Epithelial cell of esophagus (primary cell): ENCODE measurements at regions not wholly inside any gene's neighbourhood (a gene's known extent, or its start where the extent isn't known, plus 50 kb on each side); places are given as distances from the start of the nearest gene placed in this dataset.
"Not testable (repeated sequence)": the region's sequence is repeated elsewhere in the genome, so short reads cannot be mapped to it uniquely, and the experiment has no call there.

ENCODE experiments used
- DNase-seq: peaks from one replicate; pipeline ENCODE4 v3.0.0; 2010; ENCODE audit warnings: low read depth
- H3K4me3 ChIP-seq: 2 replicates; pipeline ENCODE4 v1.5.1; 2011; ENCODE audit warnings: mild to moderate bottlenecking, low read length, control low read depth
- CTCF ChIP-seq: IDR thresholded peaks from 2 replicates; pipeline ENCODE4 v1.5.1; 2011; ENCODE audit warnings: low read depth, mild to moderate bottlenecking, low read length, control low read depth, inconsistent platforms; ENCODE audit not compliant: insufficient read depth; ENCODE audit errors: missing control alignments

- DNase-seq: no peak
- no peak for TF ChIP-seq CTCF
- H3K4me3 ChIP-seq: no peak overlapping the region
These were observed 53.8 kb downstream of the ADRB2 start for GRCh38 chr5:148880197-148880596.

GRCh38 chr5:148880696-148881095 lies 54.3 kb downstream of the ADRB2 start:
- H3K4me3 ChIP-seq: no peak overlapping the region
- TF ChIP-seq CTCF: no peak
- DNase-seq: no peak

- DNase-seq: no peak
- no peak overlapping the region for H3K4me3 ChIP-seq
- no peak for TF ChIP-seq CTCF
These were observed 55.9 kb downstream of the ADRB2 start for GRCh38 chr5:148882332-148882731.

GRCh38 chr5:148884339-148885020 lies 58.1 kb downstream of the ADRB2 start:
- no peak for TF ChIP-seq CTCF
- DNase-seq: no peak

GRCh38 chr5:148887123-148887881 lies 60.9 kb downstream of the ADRB2 start:
- no peak for DNase-seq
- no peak overlapping the region for H3K4me3 ChIP-seq
- TF ChIP-seq CTCF: no peak

More at GRCh38 chr5:148884339-148885020, 58.1 kb downstream of the ADRB2 start:
- no peak overlapping the region for H3K4me3 ChIP-seq

GRCh38 chr5:148889936-148890335 lies 63.5 kb downstream of the ADRB2 start:
- not testable (repeated sequence) for DNase-seq, H3K4me3 ChIP-seq

GRCh38 chr5:148895441-148895840 lies 69.0 kb downstream of the ADRB2 start:
- not testable (repeated sequence) for H3K4me3 ChIP-seq, DNase-seq

GRCh38 chr5:148897842-148898241 lies 71.4 kb downstream of the ADRB2 start:
- TF ChIP-seq CTCF: no peak
- H3K4me3 ChIP-seq: no peak overlapping the region
- no peak for DNase-seq
